Activated CD8-positive, alpha-beta T cell treated with anti-CD3 and anti-CD28 coated beads for 36 hours (primary cell): ENCODE measurements at regions not wholly inside any gene's neighbourhood (a gene's known extent, or its start where the extent isn't known, plus 50 kb on each side); places are given as distances from the start of the nearest gene placed in this dataset.
A peak's percentile ranks its signal among the peaks of the same experiment; 100 is the strongest.

ENCODE experiments used
- ATAC-seq: fragments of 200-7000 bp; cut with Tn5 transposase; one replicate; pipeline ENCODE4 v1.10.0; 2021; ENCODE audit warnings: mild to moderate bottlenecking, moderate library complexity
- CTCF ChIA-PET: fragments of 350-600 bp; sonication (Branson Sonifier 250); formaldehyde crosslinking; loops from one replicate; lab custom pipeline; 2021; ENCODE audit warnings: antibody characterized with exemption; lab: Charles Lee
- POLR2A ChIA-PET: fragments of 350-600 bp; sonication (Branson Sonifier 250); formaldehyde crosslinking; loops from one replicate; lab custom pipeline; 2021; ENCODE audit warnings: antibody characterized with exemption; lab: Charles Lee
- DNase-seq: peaks from one replicate; pipeline ENCODE4 v3.0.0-alpha.2; 2020
- H3K27ac Mint-ChIP-seq: one replicate; pipeline ENCODE4 v1.8.0; 2021; ENCODE audit warnings: mild to moderate bottlenecking, mixed read lengths
- H3K27me3 Mint-ChIP-seq: one replicate; pipeline ENCODE4 v1.8.0; 2021; ENCODE audit warnings: mixed read lengths
- H3K36me3 Mint-ChIP-seq: one replicate; pipeline ENCODE4 v1.8.0; 2021; ENCODE audit warnings: low read depth, mixed read lengths
- H3K4me1 Mint-ChIP-seq: one replicate; pipeline ENCODE4 v1.8.0; 2021; ENCODE audit warnings: low read depth, mixed read lengths
- H3K4me3 Mint-ChIP-seq: one replicate; pipeline ENCODE4 v1.8.0; 2021; ENCODE audit warnings: mild to moderate bottlenecking, moderate library complexity, mixed read lengths
- H3K9me3 Mint-ChIP-seq: one replicate; pipeline ENCODE4 v1.8.0; 2021; ENCODE audit warnings: mixed read lengths
- CTCF ChIP-seq: fragments of 200-600 bp; IDR thresholded peaks from one replicate; pipeline ENCODE4 v1.8.0; 2022; ENCODE audit warnings: antibody characterized with exemption, mild to moderate bottlenecking
- intact Hi-C: fragments of 100-400 bp; cut with micrococcal nuclease; formaldehyde crosslinking; loops from one replicate; pipeline ENCODE4 v1.10.0; 2022

- Mint-ChIP-seq H3K9me3 (no peaks in the 10 kb centered on the region), H3K27ac (no peak overlapping the region), H3K27me3 (no peaks in the 10 kb centered on the region), H3K4me3 (no peak overlapping the region), H3K4me1 (no peaks in the 10 kb centered on the region), H3K36me3 (no peaks in the 10 kb centered on the region)
- ATAC-seq (no peak), DNase-seq (no peak)
- intact Hi-C loops, result no loop called here
- POLR2A ChIA-PET, result no interaction called here
- CTCF ChIA-PET, result no interaction called here
- no peak for TF ChIP-seq CTCF
Measured at GRCh38 chr11:104361975-104362374, 198.0 kb upstream of the PDGFD start.

GRCh38 chr11:104352036-104352435 lies 188.1 kb upstream of the PDGFD start:
- Mint-ChIP-seq H3K4me3 (no peak overlapping the region), H3K27ac (no peak overlapping the region), H3K36me3 (no peaks in the 10 kb centered on the region), H3K9me3 (peaks cover 6% of the 10 kb centered on the region), H3K27me3 (no peaks in the 10 kb centered on the region), H3K4me1 (no peaks in the 10 kb centered on the region)
- ChIA-PET CTCF (no interaction called here), POLR2A (no interaction called here)
- ATAC-seq, result no peak
- TF ChIP-seq CTCF, result no peak
- intact Hi-C loops, result no loop called here
- DNase-seq, result no peak

- H3K27ac Mint-ChIP-seq, result no peak overlapping the region
- ATAC-seq, result no peak
- TF ChIP-seq CTCF, result peak; percentile 34
- ChIA-PET CTCF (no interaction called here), POLR2A (no interaction called here)
- no peaks in the 10 kb centered on the region for H3K36me3 Mint-ChIP-seq
- intact Hi-C loops, result no loop called here
- no peaks in the 10 kb centered on the region for H3K27me3 Mint-ChIP-seq
- no peak overlapping the region for H3K4me3 Mint-ChIP-seq
- no peak for DNase-seq
- H3K9me3 Mint-ChIP-seq, result no peaks in the 10 kb centered on the region
- no peaks in the 10 kb centered on the region for H3K4me1 Mint-ChIP-seq
Measured at GRCh38 chr11:104343578-104343977, 179.6 kb upstream of the PDGFD start.

GRCh38 chr11:104340590-104340989 lies 176.6 kb upstream of the PDGFD start:
- no peak overlapping the region for H3K27ac Mint-ChIP-seq
- no peaks in the 10 kb centered on the region for H3K27me3 Mint-ChIP-seq
- no peak for DNase-seq
- TF ChIP-seq CTCF, result no peak
- no peaks in the 10 kb centered on the region for H3K9me3 Mint-ChIP-seq
- H3K36me3 Mint-ChIP-seq, result no peaks in the 10 kb centered on the region
- ATAC-seq, result no peak
- ChIA-PET CTCF (no interaction called here), POLR2A (no interaction called here)
- intact Hi-C loops, result no loop called here
- H3K4me3 Mint-ChIP-seq, result no peak overlapping the region
- H3K4me1 Mint-ChIP-seq, result no peaks in the 10 kb centered on the region

- H3K9me3 Mint-ChIP-seq, result no peaks in the 10 kb centered on the region
- intact Hi-C loops, result no loop called here
- no peaks in the 10 kb centered on the region for H3K27me3 Mint-ChIP-seq
- H3K4me3 Mint-ChIP-seq, result no peak overlapping the region
- no peaks in the 10 kb centered on the region for H3K36me3 Mint-ChIP-seq
- no peak for TF ChIP-seq CTCF
- H3K4me1 Mint-ChIP-seq, result no peaks in the 10 kb centered on the region
- POLR2A ChIA-PET, result no interaction called here
- no peak for ATAC-seq
- CTCF ChIA-PET, result no interaction called here
- no peak overlapping the region for H3K27ac Mint-ChIP-seq
- DNase-seq, result no peak
Measured at GRCh38 chr11:104339380-104339831, 175.5 kb upstream of the PDGFD start.
